DMS114 treated with DMSO at 0.1 percent for 48 hours (cell line): ENCODE measurements at regions not wholly inside any gene's neighbourhood (a gene's known extent, or its start where the extent isn't known, plus 50 kb on each side); places are given as distances from the start of the nearest gene placed in this dataset.
"Not testable (repeated sequence)": the region's sequence is repeated elsewhere in the genome, so short reads cannot be mapped to it uniquely, and the experiment has no call there.

Source experiments
- DNase-seq: peaks from one replicate; lab custom pipeline; 2025; ENCODE audit not compliant: unreplicated experiment; lab: John Stamatoyannopoulos, UW

DNA sequence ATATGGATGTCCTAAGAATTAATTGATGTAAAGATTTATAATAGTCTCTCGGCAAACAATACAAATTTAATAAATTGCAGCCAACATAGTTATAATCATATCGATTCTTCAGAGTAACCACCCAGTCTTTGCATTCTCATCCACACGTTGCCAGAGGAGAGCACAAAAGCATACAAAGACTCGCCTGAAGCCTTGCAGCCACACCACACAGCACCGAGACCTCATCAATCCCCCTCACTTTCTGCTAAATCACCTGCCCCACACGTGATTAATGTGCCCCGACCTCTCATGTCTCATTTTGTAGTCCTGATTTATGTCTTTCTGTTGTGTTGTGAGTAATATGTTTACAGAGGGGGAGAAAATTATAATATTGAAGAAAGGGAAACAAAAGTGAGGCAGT is 510.4 kb downstream of the TRIML1 start:
- no peak for DNase-seq

DNA sequence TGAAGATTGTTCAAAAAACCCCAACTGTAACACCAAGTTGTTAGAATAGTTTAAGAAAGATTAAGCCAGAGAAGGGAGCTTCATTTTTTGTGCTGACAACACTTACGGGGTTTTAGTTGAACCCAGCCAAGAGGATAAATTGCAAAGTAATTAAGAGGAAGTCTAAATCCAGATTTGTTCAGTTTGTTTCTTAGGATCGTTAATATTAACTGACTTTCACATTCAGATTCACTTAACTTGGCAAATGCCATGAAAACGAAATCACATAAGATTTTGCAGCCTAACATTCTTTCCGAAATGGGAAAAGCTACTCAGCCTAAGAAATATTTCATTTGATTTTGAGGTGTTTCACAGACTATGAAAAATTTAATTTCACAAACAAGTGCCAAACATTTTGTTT is 511.3 kb downstream of the TRIML1 start:
- no peak for DNase-seq

DNA sequence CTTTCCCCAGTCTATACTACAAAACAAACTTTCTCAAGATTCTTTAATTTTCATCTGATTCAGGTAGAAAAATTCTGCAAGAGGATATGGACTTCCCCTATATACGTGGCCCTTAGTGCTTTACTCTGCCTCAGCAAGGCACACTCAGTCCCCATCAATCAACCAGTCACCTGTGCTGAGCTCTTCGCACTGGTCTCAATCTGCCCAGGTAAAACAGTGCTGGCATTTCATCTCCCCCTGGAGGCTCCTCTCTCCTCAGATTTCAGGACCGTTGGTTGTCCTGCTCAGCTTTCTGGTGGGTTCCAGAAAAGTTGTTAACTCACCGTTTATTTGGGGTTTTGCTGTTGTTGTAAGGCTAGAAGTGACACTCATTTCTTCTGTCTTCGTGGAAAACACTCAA is 518.1 kb downstream of the TRIML1 start:
- no peak for DNase-seq

DNA sequence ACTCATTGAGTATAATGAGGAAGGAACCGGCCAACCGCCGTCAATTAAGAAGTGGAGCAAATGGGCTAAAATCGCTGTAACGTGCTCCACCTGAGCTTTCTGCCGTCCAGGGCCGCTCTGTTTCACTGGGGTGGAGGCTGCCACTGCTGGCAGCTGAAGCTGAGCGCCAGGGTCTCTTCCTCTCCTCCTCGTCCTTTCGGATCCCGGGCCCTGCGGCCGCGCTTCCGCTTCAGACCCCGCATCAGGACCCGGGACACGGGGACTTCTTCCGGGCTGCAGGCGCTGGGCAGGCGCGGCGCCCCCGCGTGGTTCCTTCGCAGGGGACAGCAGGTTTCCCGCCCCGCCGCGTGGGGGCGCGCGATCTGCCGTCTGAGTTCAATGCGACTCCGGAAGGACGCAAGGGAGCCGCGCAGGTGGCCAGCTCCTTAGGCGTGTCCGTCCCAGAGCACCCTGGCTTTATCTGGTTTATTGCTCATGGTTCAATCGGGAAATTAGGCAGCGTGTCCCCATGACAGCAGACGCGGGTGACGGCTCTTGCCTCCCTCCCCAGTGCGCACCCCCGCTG is 519.8 kb downstream of the TRIML1 start:
- no peak for DNase-seq

DNA sequence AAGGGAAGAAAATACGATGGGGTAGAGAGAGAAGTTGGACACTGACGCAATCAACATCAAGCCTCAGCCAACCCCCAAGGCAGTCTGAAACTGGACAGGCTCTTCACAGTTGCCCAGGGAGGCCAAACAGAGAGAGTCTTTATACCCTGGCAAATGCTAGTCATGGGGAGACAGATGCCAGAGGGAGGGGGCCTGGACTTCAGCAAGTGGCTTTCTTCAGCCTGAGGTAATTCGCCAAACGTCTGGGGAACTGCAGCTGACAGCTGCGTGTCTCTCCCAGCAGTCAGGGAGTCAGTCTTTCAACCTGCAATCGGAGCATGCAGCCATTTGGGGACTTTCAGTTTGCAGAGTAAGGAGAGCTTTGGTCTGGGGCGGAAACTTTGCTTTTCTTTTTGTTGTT is 521.6 kb downstream of the TRIML1 start:
- no peak for DNase-seq

DNA sequence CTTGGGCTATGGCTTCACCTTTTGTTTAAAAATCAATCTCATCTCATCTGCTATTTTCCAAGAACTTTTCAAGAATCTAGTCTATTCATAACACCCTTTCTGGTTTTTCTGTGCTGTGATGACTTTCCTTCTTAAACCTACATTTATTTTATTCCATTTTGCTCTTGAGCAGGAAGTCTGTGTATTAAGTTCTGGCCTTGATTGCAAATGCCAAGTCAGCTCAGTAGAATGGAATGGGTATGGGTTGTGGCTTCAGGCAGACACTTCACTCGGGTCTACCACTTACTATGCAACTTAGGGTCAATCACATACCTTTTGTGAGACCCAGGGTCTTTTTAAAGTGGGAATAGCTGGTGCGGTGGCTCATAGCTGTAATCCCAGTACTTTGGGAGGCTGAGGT is 522.3 kb downstream of the TRIML1 start:
- no peak for DNase-seq

DNA sequence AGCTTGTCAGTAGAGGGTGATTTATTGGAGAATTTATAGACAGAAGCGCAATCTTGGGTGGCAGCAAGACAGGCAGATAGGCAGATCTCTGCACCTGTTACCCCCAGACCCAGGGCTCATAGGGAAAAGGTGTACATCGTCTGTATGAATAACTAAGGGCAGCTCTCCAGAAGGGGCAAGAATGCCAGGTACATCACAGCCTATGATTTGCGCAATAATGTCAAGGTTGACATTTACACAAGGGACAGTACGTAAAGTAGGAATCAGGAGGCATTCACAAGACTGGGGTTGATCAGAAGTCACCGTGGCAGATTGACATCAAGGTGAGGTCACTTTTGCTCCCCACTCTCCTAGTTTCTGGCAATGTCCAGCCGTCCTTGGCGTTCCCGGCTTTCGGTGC is 524.1 kb downstream of the TRIML1 start:
- DNase-seq = no peak

DNA sequence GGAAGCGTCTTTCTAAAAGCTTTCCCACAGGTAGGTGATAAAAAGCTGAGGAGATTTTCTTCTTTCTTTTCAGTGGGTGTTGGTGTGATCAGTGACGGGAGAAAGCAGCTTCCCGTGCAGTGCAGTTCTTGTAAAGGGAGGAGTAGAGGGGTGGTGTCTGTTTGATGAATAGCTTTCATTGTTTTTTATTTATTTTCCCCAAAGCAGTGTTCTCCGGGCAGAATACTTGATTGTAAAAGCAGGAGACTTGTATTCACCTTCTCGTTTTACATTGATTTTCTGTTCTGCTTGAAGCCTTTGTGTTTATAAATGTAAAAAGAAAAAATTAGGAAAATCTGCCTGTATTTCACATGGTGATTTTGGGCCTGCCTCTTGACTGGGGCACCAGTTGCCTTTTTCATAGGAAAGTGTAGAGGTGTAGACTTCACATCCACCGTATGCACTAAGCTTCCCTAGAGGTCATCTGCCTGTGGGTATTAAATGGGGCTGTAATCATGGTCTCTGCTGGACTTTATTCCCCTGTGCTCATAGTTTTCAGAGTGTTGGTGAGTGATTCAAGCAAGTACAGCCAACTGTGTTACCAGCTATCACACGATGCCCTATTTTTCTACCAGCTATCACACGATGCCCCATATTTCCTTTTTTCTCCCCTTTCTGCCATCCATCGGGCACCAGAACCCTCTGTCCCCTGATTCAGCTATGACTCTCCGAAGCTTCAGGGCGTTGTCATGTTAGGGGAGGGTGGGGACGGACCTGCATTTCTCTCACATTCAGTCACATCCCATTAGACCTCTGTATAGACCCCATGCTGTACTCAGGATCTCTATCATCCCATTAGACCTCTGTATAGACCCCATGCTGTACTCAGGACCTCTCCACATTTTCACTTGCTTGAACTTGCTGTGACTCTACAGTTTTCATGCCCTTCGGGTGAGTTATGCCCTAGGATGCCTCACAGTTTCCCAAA is 526.5 kb downstream of the TRIML1 start:
- DNase-seq = no peak

DNA sequence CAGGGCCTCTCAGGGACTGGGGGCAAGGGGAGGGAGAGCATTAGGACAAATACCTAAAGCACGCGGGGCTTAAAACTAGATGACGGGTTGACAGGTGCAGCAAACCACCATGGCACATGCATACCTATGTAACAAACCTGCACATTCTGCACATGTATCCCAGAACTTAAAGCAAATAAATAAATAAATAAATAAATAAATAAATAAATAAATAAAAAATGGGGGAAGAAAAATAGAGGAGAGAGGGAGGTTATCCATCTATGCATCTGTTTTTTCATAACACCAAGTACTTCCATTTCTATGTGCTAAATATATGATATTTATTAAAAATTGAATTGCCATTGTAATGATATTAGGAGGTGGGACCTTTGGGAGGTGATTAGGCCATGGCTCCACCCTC is 539.5 kb downstream of the TRIML1 start:
- DNase-seq = not testable (repeated sequence)

DNA sequence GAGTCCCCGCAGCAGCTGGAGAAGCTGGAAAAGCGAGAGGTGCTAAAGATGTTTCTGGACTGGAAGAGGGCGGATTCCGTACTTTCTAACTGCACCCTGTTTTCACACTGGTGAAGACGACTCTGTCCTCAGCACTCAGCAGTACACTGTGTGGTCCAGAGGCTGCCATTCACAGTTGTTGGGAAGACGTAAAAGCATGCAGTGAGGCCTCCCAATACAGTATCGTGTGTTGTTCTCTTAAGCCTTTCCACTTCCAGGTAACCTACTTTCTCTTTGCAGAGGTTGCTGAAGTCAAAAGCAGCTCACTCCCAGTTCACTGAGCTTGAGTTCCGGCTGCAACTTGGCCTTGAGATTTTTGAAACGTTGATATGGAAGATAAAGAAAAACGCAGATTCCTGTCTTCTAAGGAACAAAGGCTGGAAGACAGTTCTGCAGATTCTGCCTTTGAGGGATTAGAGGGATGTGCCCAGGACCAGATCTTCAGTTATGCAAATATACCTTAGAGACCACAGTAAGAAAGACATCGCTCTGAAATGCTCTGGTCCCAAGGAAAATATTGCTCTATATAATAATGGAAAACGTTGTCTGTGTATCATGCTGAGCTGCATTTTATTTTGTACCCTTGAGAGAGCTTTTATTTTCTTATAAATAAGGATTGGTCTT is 540.9 kb downstream of the TRIML1 start:
- DNase-seq = no peak

DNA sequence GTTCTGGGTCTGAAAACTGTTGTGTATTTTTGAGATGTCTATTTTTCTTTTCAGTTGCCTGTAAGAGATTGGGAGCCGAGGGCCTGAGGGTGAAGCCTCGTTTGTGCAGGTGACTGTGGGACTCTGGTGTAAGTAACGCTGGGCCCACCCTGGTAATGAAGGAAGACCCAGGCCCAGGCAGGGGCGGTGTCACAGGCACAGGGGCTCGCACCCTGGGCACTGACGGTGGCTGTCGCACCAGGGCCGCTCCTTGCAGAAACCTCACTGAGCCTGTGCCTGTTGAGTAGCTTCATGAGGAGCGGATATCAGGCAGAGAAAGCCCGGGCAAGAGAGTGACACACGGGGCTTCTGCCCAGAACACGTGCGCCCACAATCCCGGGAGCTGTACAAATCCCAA is 541.4 kb downstream of the TRIML1 start:
- no peak for DNase-seq

DNA sequence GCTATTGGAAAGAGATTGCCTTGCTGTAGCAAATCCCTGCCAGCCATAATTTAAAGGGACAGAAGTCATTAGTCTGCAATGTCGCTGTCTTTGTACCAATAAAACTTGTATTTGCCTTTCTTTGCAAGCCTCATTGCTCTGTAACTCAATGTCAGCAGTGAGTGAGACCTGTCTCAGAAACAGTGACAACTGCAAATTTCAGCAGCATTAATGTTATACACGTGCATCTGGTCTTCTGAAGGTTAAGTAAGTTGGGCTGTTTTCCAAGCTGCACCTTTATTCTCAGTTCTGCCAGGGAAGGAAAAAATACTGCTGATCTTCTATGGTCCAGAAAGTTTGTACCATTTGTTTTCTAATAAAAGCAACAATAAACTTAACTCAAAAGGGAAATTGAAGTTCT is 543.1 kb downstream of the TRIML1 start:
- no peak for DNase-seq

DNA sequence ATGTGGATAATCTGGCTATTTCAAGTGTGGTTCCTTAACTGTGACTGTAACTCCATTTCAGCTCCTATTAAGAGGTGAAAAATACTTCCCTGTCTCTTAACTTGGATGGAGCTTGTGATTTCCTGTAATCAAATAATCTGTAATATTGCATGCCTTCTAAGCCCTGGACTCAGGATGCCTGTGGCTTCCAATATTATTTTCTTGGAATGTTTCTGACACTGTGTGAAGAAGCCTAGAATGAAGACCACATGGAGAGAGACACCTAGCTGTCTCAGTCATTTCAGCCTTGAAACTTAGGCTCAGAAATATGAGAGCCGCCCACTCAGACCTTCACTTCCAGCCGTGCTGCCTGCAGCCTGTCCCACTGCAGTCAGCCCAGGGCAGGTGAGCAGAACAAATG is 544.3 kb downstream of the TRIML1 start:
- DNase-seq = no peak

DNA sequence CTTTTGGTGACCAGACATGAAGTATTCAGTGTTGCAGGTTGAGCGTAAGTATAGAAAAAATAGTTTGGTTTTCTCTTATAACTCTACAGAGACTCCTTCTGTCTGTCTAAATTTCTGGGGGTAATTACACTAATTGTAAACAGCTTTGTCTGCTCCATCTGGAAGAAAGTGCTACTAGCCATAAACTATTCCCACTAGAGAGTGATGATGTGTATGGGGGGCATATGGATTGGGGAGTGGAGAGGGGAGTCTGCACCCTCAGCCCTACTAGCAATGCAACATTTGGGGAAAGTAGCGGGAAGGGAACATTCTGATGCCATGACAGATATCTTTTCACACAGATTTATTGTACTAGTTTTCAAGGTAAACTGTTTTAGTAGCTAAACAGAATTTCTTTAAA is 549.7 kb downstream of the TRIML1 start:
- no peak for DNase-seq

DNA sequence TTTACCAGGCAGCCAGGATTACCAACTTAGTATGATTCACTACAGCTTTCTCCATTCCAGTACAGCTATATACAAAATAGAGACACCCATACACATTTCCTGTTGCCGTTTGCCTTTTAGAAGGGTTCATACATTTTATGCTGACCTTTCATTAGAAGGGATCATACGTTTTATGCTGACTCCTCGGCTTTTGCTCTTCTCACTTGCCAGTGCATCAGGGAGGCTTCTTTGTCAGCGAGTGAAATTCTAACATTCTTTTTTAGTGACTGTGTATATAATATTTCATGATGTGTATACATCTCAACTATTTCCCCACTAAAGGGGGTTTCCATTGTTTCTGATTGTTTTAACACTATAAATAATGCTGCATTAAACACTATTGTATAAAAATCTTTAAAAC is 552.6 kb downstream of the TRIML1 start:
- no peak for DNase-seq

DNA sequence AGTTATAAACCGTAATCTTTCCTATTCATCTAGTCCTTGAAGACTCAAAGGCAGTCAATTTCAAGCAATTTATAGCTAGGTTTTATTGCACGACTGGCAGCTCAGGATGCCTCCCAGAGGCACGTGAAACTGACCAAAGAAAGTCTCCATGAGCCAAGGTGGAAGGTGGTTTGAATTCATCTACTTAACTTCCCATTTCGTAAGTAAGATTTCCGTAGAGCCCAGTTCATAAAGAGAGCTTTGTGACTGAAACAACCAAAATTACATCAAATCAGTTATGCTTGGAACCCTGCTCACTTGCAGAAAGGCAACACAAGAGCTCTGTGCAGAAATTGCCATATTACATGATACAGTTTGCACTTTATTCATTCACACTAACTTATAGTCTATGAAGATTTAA is 556.0 kb downstream of the TRIML1 start:
- DNase-seq = no peak

DNA sequence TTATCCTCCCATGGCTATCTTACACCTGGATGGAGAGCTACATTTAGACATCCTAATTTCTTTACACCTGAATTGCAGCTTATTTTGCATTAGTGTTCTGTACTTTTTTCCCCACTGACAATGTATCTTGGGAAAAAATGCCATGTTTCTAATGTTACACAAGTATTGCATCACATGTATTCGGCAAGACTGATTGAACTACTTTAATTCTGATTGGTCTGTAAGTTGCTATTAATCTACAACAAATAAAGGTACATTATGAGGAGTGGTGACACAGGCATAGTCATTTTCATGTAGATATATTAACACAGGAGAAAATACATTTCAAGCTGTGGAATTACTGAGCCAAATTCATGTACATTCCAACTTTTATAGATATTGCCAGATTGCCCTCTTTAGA is 558.0 kb downstream of the TRIML1 start:
- no peak for DNase-seq

DNA sequence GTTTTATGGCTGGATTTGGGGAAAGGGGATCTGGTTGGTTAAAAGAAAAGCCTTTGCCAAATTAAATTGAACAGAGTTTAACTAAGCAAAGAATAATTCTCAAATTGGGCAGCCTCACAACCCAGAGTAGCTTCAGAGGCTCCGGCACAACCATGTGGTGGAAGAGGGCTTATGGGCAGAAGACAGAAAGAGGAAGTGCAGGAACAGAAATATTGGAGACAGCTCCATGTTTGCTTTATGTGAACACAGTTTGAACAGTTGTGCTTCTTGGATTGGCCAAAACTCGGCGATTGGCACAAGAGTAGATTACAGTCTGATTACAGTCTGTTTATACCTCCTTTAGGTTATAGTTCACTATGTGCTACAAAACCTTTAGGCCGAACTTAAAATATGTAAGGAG is 562.7 kb downstream of the TRIML1 start:
- no peak for DNase-seq

DNA sequence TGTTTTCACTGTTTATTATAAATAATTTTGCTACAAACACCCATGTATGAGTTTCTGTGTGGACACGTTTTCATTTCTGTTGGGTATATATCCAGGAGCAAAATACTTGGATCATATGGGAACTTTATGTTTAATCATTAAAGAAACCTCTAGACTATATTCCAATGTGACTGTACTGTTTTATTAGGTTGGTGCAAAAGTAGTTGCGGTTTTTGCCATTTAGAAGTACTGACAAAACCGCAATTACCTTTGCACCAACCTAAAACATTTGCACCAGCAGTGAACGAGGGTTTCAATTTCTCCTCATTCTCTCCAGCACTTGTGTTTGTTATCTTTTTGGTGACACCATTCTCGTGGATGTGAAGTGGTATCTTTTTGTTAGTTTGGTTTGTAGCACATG is 565.0 kb downstream of the TRIML1 start:
- no peak for DNase-seq

DNA sequence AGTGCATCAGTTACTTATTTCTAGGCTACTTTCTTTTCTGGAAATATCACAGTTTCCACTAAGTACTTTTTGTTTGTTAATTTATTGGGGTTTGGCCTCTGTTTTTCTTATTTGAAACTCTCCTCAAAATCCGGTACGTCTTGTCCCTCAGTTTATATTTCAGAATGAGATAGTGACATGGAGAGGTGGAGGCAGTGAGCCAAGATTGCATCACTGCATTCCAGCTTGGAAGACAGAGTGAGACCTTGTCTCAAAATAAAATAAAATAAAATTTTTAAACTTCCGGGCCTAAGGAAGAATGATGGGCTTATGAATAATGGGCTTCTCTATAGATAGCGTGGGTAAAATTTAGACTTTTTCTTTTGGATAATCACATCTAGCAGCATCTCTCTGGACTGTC is 567.8 kb downstream of the TRIML1 start:
- no peak for DNase-seq

DNA sequence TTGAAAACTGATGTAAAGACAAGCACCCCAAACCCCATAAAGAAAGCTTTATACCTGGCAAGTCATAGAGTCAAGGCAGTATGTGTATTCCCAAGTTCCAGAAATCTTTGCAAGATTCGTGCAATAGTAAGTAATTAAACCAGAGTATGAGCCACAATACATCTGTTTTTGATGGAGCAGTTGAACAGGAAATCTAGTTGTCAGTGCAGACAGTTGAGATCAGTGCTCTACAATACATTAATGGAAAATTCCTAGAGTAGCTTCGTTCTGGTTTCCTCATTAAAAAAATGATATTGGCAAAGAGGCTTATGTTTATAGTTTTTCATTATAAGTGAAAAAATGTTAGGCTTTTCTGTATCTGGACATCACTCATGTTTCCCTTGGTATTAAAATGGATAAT is 575.3 kb downstream of the TRIML1 start:
- DNase-seq = no peak

DNA sequence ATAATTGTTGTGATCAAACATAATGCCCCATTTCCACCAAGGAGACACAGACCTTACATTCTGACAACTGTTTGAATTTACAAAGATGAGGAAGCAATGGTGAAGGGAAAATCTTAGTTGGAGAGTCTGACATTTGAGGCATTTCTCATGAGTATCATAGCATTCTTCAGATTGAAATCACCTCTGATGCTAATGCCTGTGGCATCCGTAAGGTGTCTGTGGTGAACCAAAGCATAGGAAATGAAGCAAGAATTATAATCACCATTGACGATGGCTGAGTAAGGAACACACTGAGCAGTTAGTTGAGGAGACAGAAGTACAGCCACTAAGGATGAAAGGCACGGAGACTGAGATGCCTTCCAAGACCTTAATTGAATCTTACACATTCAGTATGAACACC is 575.7 kb downstream of the TRIML1 start:
- DNase-seq = no peak
